ENCODE measurements at regions not wholly inside any gene's neighbourhood (a gene's known extent, or its start where the extent isn't known, plus 50 kb on each side); places are given as distances from the start of the nearest gene placed in this dataset.

DNA sequence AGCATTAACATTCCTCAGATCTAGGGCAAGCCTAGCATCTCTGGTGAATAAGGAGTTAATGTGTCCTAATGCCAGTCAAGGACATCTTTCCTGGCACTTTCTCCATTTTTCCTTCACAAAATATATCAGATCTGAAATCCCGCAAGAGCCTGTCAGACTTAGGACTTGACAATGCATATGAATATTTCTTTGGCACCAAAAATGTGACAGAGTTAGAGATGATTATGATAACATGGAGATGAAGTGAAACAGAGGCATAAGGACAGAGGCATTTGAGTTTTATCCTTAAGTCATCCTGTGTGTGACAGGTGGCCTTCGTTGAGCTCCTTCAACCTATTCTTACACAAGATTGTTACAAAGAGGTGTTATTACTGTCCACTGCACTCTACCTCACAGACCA, 388.0 kb downstream of the EMP1 start (continued):
- TF ChIP-seq YY1 (IDR thresholded peaks at IDR 0.05; ENCODE audit: extremely low read depth, insufficient replicate concordance, low read depth, low read length), result no peak
- TF ChIP-seq POLR2A (IDR thresholded peaks at IDR 0.05; ENCODE audit: borderline replicate concordance, extremely low read depth, insufficient read depth, insufficient read length), result no peak

DNA sequence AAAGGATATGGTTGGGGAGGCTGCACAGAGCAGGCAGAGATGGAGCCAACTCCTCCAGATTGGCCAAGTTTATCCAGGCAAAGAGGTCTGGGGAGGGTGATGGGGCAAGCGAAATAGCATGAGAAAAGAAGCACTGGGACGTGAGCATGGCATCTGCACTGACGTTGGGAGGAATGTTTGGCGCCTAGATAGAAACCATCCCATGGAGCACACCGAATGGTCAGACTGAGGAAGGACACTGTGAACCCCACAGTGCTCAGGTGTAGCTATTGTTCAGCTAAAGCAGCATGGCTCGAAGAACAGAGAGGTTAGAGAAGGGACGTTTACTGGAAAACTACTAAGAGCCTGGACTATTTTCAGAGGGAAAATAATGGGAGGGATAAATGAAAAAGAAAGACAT, 387.1 kb downstream of the EMP1 start:
- Histone ChIP-seq H3K36me3 (ENCODE audit: control insufficient read depth in 1 of 2, insufficient read depth in 2 of 2, low read length in 2 of 2) (no peaks in the 10 kb centered on the region), H3K9me2 (ENCODE audit: insufficient read depth) (no peaks in the 10 kb centered on the region), H2AFZ (ENCODE audit: low read depth, low read length, poor library complexity, severe bottlenecking) (no peak overlapping the region), H3K27me3 (ENCODE audit: insufficient read depth, low read length) (no peaks in the 10 kb centered on the region), H3K4me2 (ENCODE audit: low read length) (no peak overlapping the region), H3K27ac (ENCODE audit: low read depth, low read length) (peak overlapping the region; percentile 89), H3K9me3 (ENCODE audit: control insufficient read depth in 1 of 2, insufficient read depth in 1 of 2, low read depth in 1 of 2, low read length in 2 of 2) (no peaks in the 10 kb centered on the region), H3K9ac (ENCODE audit: low read length) (no peak overlapping the region), H3K4me3 (replicated peaks in 1 of 2; ENCODE audit: low read depth in 1 of 2, low read length in 2 of 2) (no peak overlapping the region), H3K4me1 (ENCODE audit: control insufficient read depth in 1 of 2, insufficient read depth in 2 of 2, low read length in 2 of 2) (peaks cover 36 to 39% of the 10 kb centered on the region in 2 experiments), H3K79me2 (ENCODE audit: insufficient read depth, low read length) (no peaks in the 10 kb centered on the region), H4K20me1 (ENCODE audit: insufficient read depth) (no peaks in the 10 kb centered on the region)
- ATAC-seq (no peak), DNase-seq (ENCODE audit: low read depth, low spot score) (no peak)
- RAD21 ChIA-PET (ENCODE audit: low non-redundant PET in 1 of 2, low total read pairs in 2 of 2, uncharacterized antibody in 2 of 2, unreplicated experiment in 2 of 2), result no interaction called here
- CTCF ChIA-PET, result interaction anchor here (1.4 kb wide), 1 partner anchor 48 kb away, joined by 4 read pairs; no protein-coding TSS in a partner anchor
- no peak for TF ChIP-seq CEBPB (IDR thresholded peaks at IDR 0.05; ENCODE audit: low read depth)
- TF ChIP-seq TCF7L2 (IDR thresholded peaks at IDR 0.05; ENCODE audit: borderline replicate concordance, extremely low read depth, insufficient read depth, insufficient read length), result no peak
- no peak for TF ChIP-seq EZH2 (IDR thresholded peaks at IDR 0.05)
- no peak for TF ChIP-seq JUND (IDR thresholded peaks at IDR 0.05)
- TF ChIP-seq, protein P1, sequence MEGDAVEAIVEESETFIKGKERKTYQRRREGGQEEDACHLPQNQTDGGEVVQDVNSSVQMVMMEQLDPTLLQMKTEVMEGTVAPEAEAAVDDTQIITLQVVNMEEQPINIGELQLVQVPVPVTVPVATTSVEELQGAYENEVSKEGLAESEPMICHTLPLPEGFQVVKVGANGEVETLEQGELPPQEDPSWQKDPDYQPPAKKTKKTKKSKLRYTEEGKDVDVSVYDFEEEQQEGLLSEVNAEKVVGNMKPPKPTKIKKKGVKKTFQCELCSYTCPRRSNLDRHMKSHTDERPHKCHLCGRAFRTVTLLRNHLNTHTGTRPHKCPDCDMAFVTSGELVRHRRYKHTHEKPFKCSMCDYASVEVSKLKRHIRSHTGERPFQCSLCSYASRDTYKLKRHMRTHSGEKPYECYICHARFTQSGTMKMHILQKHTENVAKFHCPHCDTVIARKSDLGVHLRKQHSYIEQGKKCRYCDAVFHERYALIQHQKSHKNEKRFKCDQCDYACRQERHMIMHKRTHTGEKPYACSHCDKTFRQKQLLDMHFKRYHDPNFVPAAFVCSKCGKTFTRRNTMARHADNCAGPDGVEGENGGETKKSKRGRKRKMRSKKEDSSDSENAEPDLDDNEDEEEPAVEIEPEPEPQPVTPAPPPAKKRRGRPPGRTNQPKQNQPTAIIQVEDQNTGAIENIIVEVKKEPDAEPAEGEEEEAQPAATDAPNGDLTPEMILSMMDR (IDR thresholded peaks at IDR 0.05 in 2 of 3, conservative IDR thresholded peaks at IDR 0.05 in 1 of 3; ENCODE audit: borderline replicate concordance in 1 of 3, insufficient read depth in 1 of 3, low read depth in 2 of 3, low read length in 2 of 3), result no peak
- TF ChIP-seq POLR2A (IDR thresholded peaks at IDR 0.05; ENCODE audit: borderline replicate concordance, extremely low read depth, insufficient read depth, insufficient read length), result no peak
- no peak for TF ChIP-seq ELF1 (IDR thresholded peaks at IDR 0.05; ENCODE audit: borderline replicate concordance, low read depth)
- TF ChIP-seq RAD21 (IDR thresholded peaks at IDR 0.05; ENCODE audit: low read depth), result no peak
- no peak for TF ChIP-seq ZFX (IDR thresholded peaks at IDR 0.05)
- no peak for TF ChIP-seq ZNF274 (IDR thresholded peaks at IDR 0.05; ENCODE audit: low read depth, low read length)
- TF ChIP-seq YY1 (IDR thresholded peaks at IDR 0.05; ENCODE audit: extremely low read depth, insufficient replicate concordance, low read depth, low read length), result no peak
- TF ChIP-seq, protein P2, sequence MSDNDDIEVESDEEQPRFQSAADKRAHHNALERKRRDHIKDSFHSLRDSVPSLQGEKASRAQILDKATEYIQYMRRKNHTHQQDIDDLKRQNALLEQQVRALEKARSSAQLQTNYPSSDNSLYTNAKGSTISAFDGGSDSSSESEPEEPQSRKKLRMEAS (IDR thresholded peaks at IDR 0.05), result no peak
- TF ChIP-seq, protein P3, sequence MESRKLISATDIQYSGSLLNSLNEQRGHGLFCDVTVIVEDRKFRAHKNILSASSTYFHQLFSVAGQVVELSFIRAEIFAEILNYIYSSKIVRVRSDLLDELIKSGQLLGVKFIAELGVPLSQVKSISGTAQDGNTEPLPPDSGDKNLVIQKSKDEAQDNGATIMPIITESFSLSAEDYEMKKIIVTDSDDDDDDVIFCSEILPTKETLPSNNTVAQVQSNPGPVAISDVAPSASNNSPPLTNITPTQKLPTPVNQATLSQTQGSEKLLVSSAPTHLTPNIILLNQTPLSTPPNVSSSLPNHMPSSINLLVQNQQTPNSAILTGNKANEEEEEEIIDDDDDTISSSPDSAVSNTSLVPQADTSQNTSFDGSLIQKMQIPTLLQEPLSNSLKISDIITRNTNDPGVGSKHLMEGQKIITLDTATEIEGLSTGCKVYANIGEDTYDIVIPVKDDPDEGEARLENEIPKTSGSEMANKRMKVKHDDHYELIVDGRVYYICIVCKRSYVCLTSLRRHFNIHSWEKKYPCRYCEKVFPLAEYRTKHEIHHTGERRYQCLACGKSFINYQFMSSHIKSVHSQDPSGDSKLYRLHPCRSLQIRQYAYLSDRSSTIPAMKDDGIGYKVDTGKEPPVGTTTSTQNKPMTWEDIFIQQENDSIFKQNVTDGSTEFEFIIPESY (IDR thresholded peaks at IDR 0.05; ENCODE audit: extremely low read depth, insufficient replicate concordance, low read length), result no peak
- TF ChIP-seq FOSL1 (IDR thresholded peaks at IDR 0.05; ENCODE audit: low read depth), result no peak
- no peak for TF ChIP-seq POLR2AphosphoS5 (IDR thresholded peaks at IDR 0.05; ENCODE audit: low read depth, low read length)
- no peak for TF ChIP-seq SIN3A (IDR thresholded peaks at IDR 0.05; ENCODE audit: low read depth)
- TF ChIP-seq, protein P4, sequence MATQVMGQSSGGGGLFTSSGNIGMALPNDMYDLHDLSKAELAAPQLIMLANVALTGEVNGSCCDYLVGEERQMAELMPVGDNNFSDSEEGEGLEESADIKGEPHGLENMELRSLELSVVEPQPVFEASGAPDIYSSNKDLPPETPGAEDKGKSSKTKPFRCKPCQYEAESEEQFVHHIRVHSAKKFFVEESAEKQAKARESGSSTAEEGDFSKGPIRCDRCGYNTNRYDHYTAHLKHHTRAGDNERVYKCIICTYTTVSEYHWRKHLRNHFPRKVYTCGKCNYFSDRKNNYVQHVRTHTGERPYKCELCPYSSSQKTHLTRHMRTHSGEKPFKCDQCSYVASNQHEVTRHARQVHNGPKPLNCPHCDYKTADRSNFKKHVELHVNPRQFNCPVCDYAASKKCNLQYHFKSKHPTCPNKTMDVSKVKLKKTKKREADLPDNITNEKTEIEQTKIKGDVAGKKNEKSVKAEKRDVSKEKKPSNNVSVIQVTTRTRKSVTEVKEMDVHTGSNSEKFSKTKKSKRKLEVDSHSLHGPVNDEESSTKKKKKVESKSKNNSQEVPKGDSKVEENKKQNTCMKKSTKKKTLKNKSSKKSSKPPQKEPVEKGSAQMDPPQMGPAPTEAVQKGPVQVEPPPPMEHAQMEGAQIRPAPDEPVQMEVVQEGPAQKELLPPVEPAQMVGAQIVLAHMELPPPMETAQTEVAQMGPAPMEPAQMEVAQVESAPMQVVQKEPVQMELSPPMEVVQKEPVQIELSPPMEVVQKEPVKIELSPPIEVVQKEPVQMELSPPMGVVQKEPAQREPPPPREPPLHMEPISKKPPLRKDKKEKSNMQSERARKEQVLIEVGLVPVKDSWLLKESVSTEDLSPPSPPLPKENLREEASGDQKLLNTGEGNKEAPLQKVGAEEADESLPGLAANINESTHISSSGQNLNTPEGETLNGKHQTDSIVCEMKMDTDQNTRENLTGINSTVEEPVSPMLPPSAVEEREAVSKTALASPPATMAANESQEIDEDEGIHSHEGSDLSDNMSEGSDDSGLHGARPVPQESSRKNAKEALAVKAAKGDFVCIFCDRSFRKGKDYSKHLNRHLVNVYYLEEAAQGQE (IDR thresholded peaks at IDR 0.05; ENCODE audit: low read depth), result no peak
- TF ChIP-seq SP1 (IDR thresholded peaks at IDR 0.05; ENCODE audit: low read depth), result no peak
- TF ChIP-seq EGR1 (IDR thresholded peaks at IDR 0.05; ENCODE audit: low read depth), result no peak
- no TSS peak for BruUV-seq (replicated peaks)
- intact Hi-C loops (cut with micrococcal nuclease), result no loop called here
- POLR2A ChIA-PET, result interaction anchor here (1.0 to 1.1 kb wide), 2 partner anchors 10 kb away, joined by 3 read pairs; no protein-coding TSS in a partner anchor

Measured in HCT116 (cell line).